H1 (cell line): ENCODE measurements at regions not wholly inside any gene's neighbourhood (a gene's known extent, or its start where the extent isn't known, plus 50 kb on each side); places are given as distances from the start of the nearest gene placed in this dataset.

Experiments
- CHD2 ChIP-seq: IDR thresholded peaks from 2 replicates; pipeline ENCODE4 v1.6.1; 2012; ENCODE audit warnings: low read length, improper control_type of control experiment
- CREB1 ChIP-seq: IDR thresholded peaks from 2 replicates; pipeline ENCODE4 v1.6.1; 2012; ENCODE audit warnings: inconsistent platforms
- CTCF ChIP-seq, 3 experiments: IDR thresholded peaks; 1 replicate in 2 of 3; 2 replicates in 1 of 3; pipeline versions ENCODE4 v1.5.1 to v1.6.1; 2011; ENCODE audit warnings: low read length in 3 of 3, mild to moderate bottlenecking in 3 of 3, inconsistent platforms in 2 of 3, low read depth in 1 of 3, moderate library complexity in 1 of 3; ENCODE audit not compliant: insufficient read depth in 1 of 3; ENCODE audit errors: control extremely low read depth in 1 of 3
- HDAC6 ChIP-seq: IDR thresholded peaks from one replicate; pipeline ENCODE4 v1.7.1; 2012; ENCODE audit warnings: low read depth, mild to moderate bottlenecking, inconsistent platforms, low read length, moderate library complexity
- NRF1 ChIP-seq: IDR thresholded peaks from 2 replicates; pipeline ENCODE4 v1.6.1; 2011; ENCODE audit warnings: mild to moderate bottlenecking, low read depth, low read length, improper control_type of control experiment
- POLR2A ChIP-seq, 2 experiments: IDR thresholded peaks; 1 replicate in 1 of 2; 2 replicates in 1 of 2; pipeline ENCODE4 v1.6.1; 2011; ENCODE audit warnings: low read depth in 2 of 2, low read length in 2 of 2, mild to moderate bottlenecking in 2 of 2; ENCODE audit errors: control extremely low read depth in 1 of 2
- POLR2AphosphoS5 ChIP-seq: IDR thresholded peaks from 2 replicates; pipeline ENCODE4 v1.6.1; 2011; ENCODE audit warnings: low read depth, low read length
- RAD21 ChIP-seq, 2 experiments: IDR thresholded peaks in 1 of 2; conservative IDR thresholded peaks in 1 of 2; 2 replicates each; pipeline ENCODE4 v1.6.1; 2011; ENCODE audit warnings: low read depth in 2 of 2, low read length in 2 of 2, improper control_type of control experiment in 1 of 2, inconsistent platforms in 1 of 2, mild to moderate bottlenecking in 1 of 2, moderate library complexity in 1 of 2
- RXRA ChIP-seq: IDR thresholded peaks from 2 replicates; pipeline ENCODE4 v1.6.1; 2011; ENCODE audit warnings: low read depth, mild to moderate bottlenecking, low read length, moderate library complexity; ENCODE audit not compliant: insufficient read depth
- SP1 ChIP-seq: IDR thresholded peaks from 2 replicates; pipeline ENCODE4 v1.6.1; 2011; ENCODE audit warnings: low read depth, low read length
- TAF1 ChIP-seq: IDR thresholded peaks from 2 replicates; pipeline ENCODE4 v1.6.1; 2011; ENCODE audit warnings: mild to moderate bottlenecking, low read depth, low read length

- TF ChIP-seq CHD2: no peak
- no peak for TF ChIP-seq POLR2A (IDR thresholded peaks at IDR 0.05; ENCODE audit: control extremely low read depth in 1 of 2, low read depth in 2 of 2, low read length in 2 of 2)
- TF ChIP-seq SP1: no peak
- TF ChIP-seq RXRA: no peak
- no peak for TF ChIP-seq CTCF (IDR thresholded peaks at IDR 0.05; ENCODE audit: control extremely low read depth in 1 of 3, insufficient read depth in 1 of 3, low read depth in 1 of 3, low read length in 3 of 3)
- no peak for TF ChIP-seq CREB1
- no peak for TF ChIP-seq TAF1
- TF ChIP-seq RAD21 (IDR thresholded peaks at IDR 0.05 in 1 of 2, conservative IDR thresholded peaks at IDR 0.05 in 1 of 2; ENCODE audit: low read depth in 2 of 2, low read length in 2 of 2): no peak
- TF ChIP-seq POLR2AphosphoS5: no peak
- no peak for TF ChIP-seq NRF1
- no peak for TF ChIP-seq HDAC6
These were observed 95.9 kb downstream of the LMO4 start for GRCh38 chr1:87424541-87424940.
